GM21825 (cell line): ENCODE measurements at regions not wholly inside any gene's neighbourhood (a gene's known extent, or its start where the extent isn't known, plus 50 kb on each side); places are given as distances from the start of the nearest gene placed in this dataset.
"Not testable (repeated sequence)": the region's sequence is repeated elsewhere in the genome, so short reads cannot be mapped to it uniquely, and the experiment has no call there.

Experiments used
- ATAC-seq: cut with Tn5 transposase; IDR thresholded peaks from one replicate; pipeline ENCODE4 v1.9.1; 2021; ENCODE audit warnings: mild to moderate bottlenecking, moderate library complexity; ENCODE audit not compliant: unreplicated experiment

GRCh38 chr2:44051593-44052347 is 56.0 kb upstream of the LRPPRC start:
- ATAC-seq: no peak

- ATAC-seq: no peak
These were observed 56.8 kb upstream of the LRPPRC start for GRCh38 chr2:44052584-44052983.

GRCh38 chr2:44053052-44053451 is 57.3 kb upstream of the LRPPRC start:
- ATAC-seq: no peak

GRCh38 chr2:44053456-44053855 is 57.7 kb upstream of the LRPPRC start:
- ATAC-seq: no peak

GRCh38 chr2:44055229-44055628 is 59.4 kb upstream of the LRPPRC start:
- no peak for ATAC-seq

- ATAC-seq: no peak
These were observed 59.9 kb upstream of the LRPPRC start for GRCh38 chr2:44055664-44056063.

GRCh38 chr2:44056947-44057346 is 61.2 kb upstream of the LRPPRC start:
- ATAC-seq: no peak

- ATAC-seq: not testable (repeated sequence)
These were observed 64.5 kb upstream of the LRPPRC start for GRCh38 chr2:44060286-44060685.

GRCh38 chr2:44060990-44061389 is 65.2 kb upstream of the LRPPRC start:
- ATAC-seq: no peak

GRCh38 chr2:44061469-44061868 is 65.7 kb upstream of the LRPPRC start:
- no peak for ATAC-seq

GRCh38 chr2:44061876-44062275 is 66.1 kb upstream of the LRPPRC start:
- ATAC-seq: no peak

GRCh38 chr2:44063033-44063432 is 67.2 kb upstream of the LRPPRC start:
- ATAC-seq: no peak

- ATAC-seq: not testable (repeated sequence)
These were observed 68.5 kb upstream of the LRPPRC start for GRCh38 chr2:44064281-44064680.

- ATAC-seq: not testable (repeated sequence)
These were observed 71.4 kb upstream of the LRPPRC start for GRCh38 chr2:44067012-44067790.

- not testable (repeated sequence) for ATAC-seq
These were observed 72.0 kb upstream of the LRPPRC start for GRCh38 chr2:44067791-44068181.

- ATAC-seq: no peak
These were observed 75.8 kb upstream of the LRPPRC start for GRCh38 chr2:44071454-44072046.

- ATAC-seq: not testable (repeated sequence)
These were observed 77.9 kb upstream of the LRPPRC start for GRCh38 chr2:44073667-44074066.

GRCh38 chr2:44074795-44075194 is 79.0 kb upstream of the LRPPRC start:
- not testable (repeated sequence) for ATAC-seq

GRCh38 chr2:44075541-44075940 is 79.8 kb upstream of the LRPPRC start:
- ATAC-seq: no peak

- no peak for ATAC-seq
These were observed 82.2 kb upstream of the LRPPRC start for GRCh38 chr2:44077942-44078511.

- ATAC-seq: no peak
These were observed 83.9 kb upstream of the LRPPRC start for GRCh38 chr2:44079686-44080085.
